Common myeloid progenitor, CD34-positive (primary cell): ENCODE measurements at regions not wholly inside any gene's neighbourhood (a gene's known extent, or its start where the extent isn't known, plus 50 kb on each side); places are given as distances from the start of the nearest gene placed in this dataset.

ENCODE experiments used
- CTCF ChIA-PET: fragments of 350-600 bp; sonication (Branson Sonifier 250); formaldehyde crosslinking; loops from one replicate; lab custom pipeline; 2021; ENCODE audit warnings: antibody characterized with exemption; lab: Charles Lee
- POLR2A ChIA-PET: fragments of 350-600 bp; sonication (Branson Sonifier 250); formaldehyde crosslinking; loops from one replicate; lab custom pipeline; 2021; ENCODE audit warnings: antibody characterized with exemption; lab: Charles Lee
- DNase-seq, 3 donors: peaks; one replicate each; pipeline versions ENCODE4 v3.0.0 to v3.0.0-alpha.2; 2013
- H3K27ac ChIP-seq, 2 experiments: 1 replicate in 1 of 2; 2 replicates in 1 of 2; pipeline ENCODE4 v1.7.0; 2013; ENCODE audit warnings: inconsistent platforms in 2 of 2, low read length in 2 of 2, mild to moderate bottlenecking in 2 of 2, low read depth in 1 of 2, moderate library complexity in 1 of 2; ENCODE audit not compliant: severe bottlenecking in 2 of 2, insufficient read depth in 1 of 2, poor library complexity in 1 of 2
- H3K27me3 ChIP-seq, 5 experiments: replicated peaks in 2 of 5; 1 replicate in 3 of 5; 2 replicates in 2 of 5; pipeline versions ENCODE4 v1.6.1 to v1.7.0; 2013; ENCODE audit warnings: low read length in 4 of 5, mild to moderate bottlenecking in 2 of 5, moderate library complexity in 2 of 5, inconsistent platforms in 1 of 5; ENCODE audit not compliant: insufficient read depth in 5 of 5, control insufficient read depth in 4 of 5
- H3K36me3 ChIP-seq, 4 experiments: 1 replicate in 2 of 4; 2 replicates in 2 of 4; pipeline versions ENCODE4 v1.6.1 to v1.7.0; 2013; ENCODE audit warnings: low read length in 3 of 4, control low read depth in 1 of 4, mild to moderate bottlenecking in 1 of 4; ENCODE audit not compliant: control insufficient read depth in 4 of 4, insufficient read depth in 4 of 4
- H3K4me1 ChIP-seq, 4 experiments: 1 replicate in 3 of 4; 2 replicates in 1 of 4; pipeline versions ENCODE4 v1.6.1 to v1.7.1; 2013; ENCODE audit warnings: low read length in 3 of 4, mild to moderate bottlenecking in 3 of 4, control low read depth in 1 of 4, inconsistent platforms in 1 of 4, moderate library complexity in 1 of 4; ENCODE audit not compliant: control insufficient read depth in 4 of 4, insufficient read depth in 4 of 4; ENCODE audit errors: control extremely low read depth in 1 of 4
- H3K4me3 ChIP-seq, 7 experiments: 1 replicate in 4 of 7; 2 replicates in 3 of 7; pipeline versions ENCODE4 v1.5.1 to v1.7.0; 2013; ENCODE audit warnings: mild to moderate bottlenecking in 7 of 7, low read length in 6 of 7, moderate library complexity in 6 of 7, inconsistent platforms in 2 of 7, low read depth in 2 of 7, control low read depth in 1 of 7; ENCODE audit not compliant: insufficient read depth in 4 of 7, control insufficient read depth in 1 of 7; ENCODE audit errors: extremely low read depth in 1 of 7
- H3K9me3 ChIP-seq, 5 experiments: 1 replicate in 4 of 5; 2 replicates in 1 of 5; pipeline versions ENCODE4 v1.6.1 to v1.7.1; 2013; ENCODE audit warnings: low read length in 4 of 5, mild to moderate bottlenecking in 2 of 5, inconsistent platforms in 1 of 5, low read depth in 1 of 5, moderate library complexity in 1 of 5; ENCODE audit not compliant: control insufficient read depth in 4 of 5, insufficient read depth in 2 of 5; ENCODE audit errors: control extremely low read depth in 1 of 5
- WGBS: methylation state at CpG from one replicate; pipeline ENCODE4 v1.1.5; 2013; ENCODE audit not compliant: insufficient coverage; 5-methylcytosine and 5-hydroxymethylcytosine counted together

GRCh38 chr16:72621651-72622050, 426.3 kb downstream of the ZFHX3 start:
- 90% methylated on average over 2 of the region's 3 CpGs for WGBS
- H3K27me3 ChIP-seq, result no peaks in the 10 kb centered on the region
- H3K4me3 ChIP-seq, result no peak overlapping the region
- H3K36me3 ChIP-seq, result peaks cover 0 to 2% (median 1%) of the 10 kb centered on the region in 4 experiments
- ChIA-PET POLR2A (no interaction called here), CTCF (no interaction called here)
- no peak for DNase-seq
- no peak overlapping the region for H3K27ac ChIP-seq
- peaks cover 0 to 5% (median 0%) of the 10 kb centered on the region in 5 experiments for H3K9me3 ChIP-seq
- H3K4me1 ChIP-seq, result no peaks in the 10 kb centered on the region

DNA sequence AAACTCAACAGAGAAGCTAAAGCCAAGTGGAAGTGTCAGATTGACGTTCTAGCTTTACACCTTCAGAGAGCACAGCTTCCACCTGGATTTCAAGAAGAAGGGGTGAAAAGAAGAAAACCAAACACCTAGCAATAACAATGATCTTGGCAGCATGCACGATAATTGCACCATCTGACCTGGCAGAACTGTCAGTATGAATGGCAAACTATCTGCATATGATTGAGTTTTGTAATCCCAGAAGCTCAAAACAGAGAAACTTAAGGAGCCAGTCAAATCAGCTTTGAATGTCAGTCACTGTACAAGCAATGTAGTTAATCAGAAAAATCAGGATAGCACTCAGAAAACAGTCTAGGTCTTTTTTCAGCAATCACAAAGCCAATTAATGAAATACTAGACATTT, 427.1 kb downstream of the ZFHX3 start:
- WGBS, result 100% methylated on average over 1 of the region's 2 CpGs
- Histone ChIP-seq H3K9me3 (peaks cover 0 to 7% (median 0%) of the 10 kb centered on the region in 5 experiments), H3K4me1 (no peaks in the 10 kb centered on the region), H3K27me3 (no peaks in the 10 kb centered on the region), H3K27ac (no peak overlapping the region), H3K4me3 (no peak overlapping the region), H3K36me3 (peaks cover 0 to 2% (median 1%) of the 10 kb centered on the region in 4 experiments)
- CTCF ChIA-PET, result no interaction called here
- POLR2A ChIA-PET, result no interaction called here
- no peak for DNase-seq

DNA sequence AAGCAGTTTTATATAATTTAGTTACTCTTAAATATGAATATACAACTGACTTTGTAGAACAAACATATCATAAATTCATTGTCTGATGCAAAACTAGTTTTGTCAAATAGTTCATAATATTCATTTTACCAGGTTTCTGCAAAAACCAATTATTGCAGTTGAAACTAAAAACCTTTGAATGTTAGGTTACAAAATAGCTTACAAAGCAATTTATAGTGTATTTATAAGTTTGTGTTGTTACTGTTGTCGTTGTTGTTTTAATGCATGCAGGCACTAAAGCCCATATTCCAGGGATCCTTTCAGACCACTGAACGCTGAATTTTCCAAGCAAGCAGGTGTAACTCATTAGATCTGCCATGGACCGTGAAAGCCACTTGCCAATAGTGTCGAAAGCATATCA, 427.6 kb downstream of the ZFHX3 start:
- Histone ChIP-seq H3K27me3 (no peaks in the 10 kb centered on the region), H3K9me3 (peaks cover 0 to 7% (median 0%) of the 10 kb centered on the region in 5 experiments), H3K36me3 (peaks cover 0 to 2% (median 1%) of the 10 kb centered on the region in 4 experiments), H3K4me3 (no peak overlapping the region), H3K4me1 (no peaks in the 10 kb centered on the region), H3K27ac (no peak overlapping the region)
- ChIA-PET CTCF (no interaction called here), POLR2A (no interaction called here)
- no peak for DNase-seq
- WGBS, result 98% methylated on average over 3 of the region's 4 CpGs

DNA sequence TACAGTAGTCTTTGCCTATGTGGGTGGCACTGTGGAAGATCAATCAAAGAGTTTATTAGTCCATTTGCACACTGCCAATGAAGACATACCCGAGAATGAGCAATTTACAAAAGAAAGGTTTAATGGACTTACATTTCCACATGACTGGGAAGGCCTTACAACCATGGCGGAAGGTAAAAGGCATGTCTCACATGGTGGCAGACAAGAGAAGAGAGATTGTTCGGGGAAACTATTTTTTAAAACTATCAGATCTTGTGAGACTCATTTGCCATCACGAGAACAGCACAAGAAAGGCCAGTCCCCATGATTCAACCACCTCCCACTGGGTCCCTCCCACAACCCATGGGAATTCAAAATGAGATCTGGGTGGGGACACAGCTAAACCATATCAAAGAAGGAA, 432.1 kb downstream of the ZFHX3 start:
- H3K36me3 ChIP-seq, result peaks cover 0 to 2% (median 1%) of the 10 kb centered on the region in 4 experiments
- no peak overlapping the region for H3K27ac ChIP-seq
- CTCF ChIA-PET, result no interaction called here
- H3K4me1 ChIP-seq, result no peaks in the 10 kb centered on the region
- no peak overlapping the region for H3K4me3 ChIP-seq
- WGBS, result 100% methylated on average over 2 of the region's 4 CpGs
- POLR2A ChIA-PET, result no interaction called here
- peaks cover 0 to 7% (median 0%) of the 10 kb centered on the region in 5 experiments for H3K9me3 ChIP-seq
- DNase-seq, result no peak
- H3K27me3 ChIP-seq, result no peaks in the 10 kb centered on the region

DNA sequence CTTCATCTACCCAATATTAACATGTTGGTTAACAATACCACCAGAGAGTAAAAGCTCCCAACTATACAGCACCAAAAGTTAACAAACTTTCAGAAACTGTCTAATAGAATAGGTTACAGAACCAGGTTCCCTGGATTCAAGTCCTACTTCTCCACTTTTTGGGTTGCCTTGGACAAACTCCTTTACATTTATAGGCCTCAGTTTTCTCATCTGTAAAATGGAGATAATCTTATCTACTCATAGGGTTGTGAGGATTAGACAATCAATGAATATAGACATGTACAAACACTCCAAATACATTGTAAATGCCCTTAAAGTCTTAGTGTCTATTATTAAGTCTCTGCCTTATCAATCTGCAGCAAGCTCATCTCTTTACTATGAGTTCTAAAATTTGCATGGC, 435.2 kb downstream of the ZFHX3 start:
- Histone ChIP-seq H3K4me3 (no peak overlapping the region), H3K4me1 (peaks cover 0 to 3% (median 0%) of the 10 kb centered on the region in 4 experiments), H3K27me3 (no peaks in the 10 kb centered on the region), H3K27ac (no peak overlapping the region), H3K36me3 (peaks cover 0 to 2% (median 1%) of the 10 kb centered on the region in 4 experiments), H3K9me3 (peaks cover 0 to 7% (median 0%) of the 10 kb centered on the region in 5 experiments)
- ChIA-PET POLR2A (no interaction called here), CTCF (no interaction called here)
- DNase-seq, result no peak

DNA sequence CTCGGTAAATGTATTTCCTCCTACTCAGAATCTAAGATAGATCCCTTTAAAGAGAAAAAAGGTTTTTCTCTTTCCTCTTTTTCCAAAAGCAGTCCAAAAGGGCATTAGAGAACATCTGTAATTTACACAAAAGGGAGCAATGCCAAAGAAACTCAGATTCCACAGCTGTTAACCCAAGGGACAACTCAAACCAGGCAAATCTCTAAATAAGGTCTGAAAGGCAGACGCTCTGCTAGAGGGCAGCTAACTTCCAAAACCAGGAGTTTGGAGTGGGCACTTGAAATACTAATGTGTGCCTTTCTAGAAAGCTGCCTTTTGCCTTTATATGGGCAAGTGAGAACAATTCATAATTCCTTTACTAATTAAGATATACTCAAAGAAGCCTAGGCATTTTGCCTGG, 435.7 kb downstream of the ZFHX3 start:
- Histone ChIP-seq H3K27ac (no peak overlapping the region), H3K4me3 (no peak overlapping the region), H3K9me3 (peaks cover 0 to 4% (median 0%) of the 10 kb centered on the region in 5 experiments), H3K36me3 (peaks cover 0 to 2% (median 1%) of the 10 kb centered on the region in 4 experiments), H3K27me3 (no peaks in the 10 kb centered on the region), H3K4me1 (peaks cover 0 to 3% (median 0%) of the 10 kb centered on the region in 4 experiments)
- no peak for DNase-seq
- CTCF ChIA-PET, result no interaction called here
- POLR2A ChIA-PET, result no interaction called here
- WGBS, result no CpG with 5 or more reads among the region's 2 CpGs

GRCh38 chr16:72609933-72610332, 438.0 kb upstream of the PMFBP1 start:
- CTCF ChIA-PET, result no interaction called here
- H3K4me3 ChIP-seq, result no peak overlapping the region
- H3K4me1 ChIP-seq, result peaks cover 0 to 3% (median 0%) of the 10 kb centered on the region in 4 experiments
- H3K27me3 ChIP-seq, result no peaks in the 10 kb centered on the region
- H3K9me3 ChIP-seq, result no peaks in the 10 kb centered on the region
- DNase-seq, result no peak
- WGBS, result 88% methylated on average over 2 of the region's 3 CpGs
- H3K36me3 ChIP-seq, result no peaks in the 10 kb centered on the region
- POLR2A ChIA-PET, result no interaction called here
- no peak overlapping the region for H3K27ac ChIP-seq
